ENCODE measurements at regions not wholly inside any gene's neighbourhood (a gene's known extent, or its start where the extent isn't known, plus 50 kb on each side); places are given as distances from the start of the nearest gene placed in this dataset.

DNA sequence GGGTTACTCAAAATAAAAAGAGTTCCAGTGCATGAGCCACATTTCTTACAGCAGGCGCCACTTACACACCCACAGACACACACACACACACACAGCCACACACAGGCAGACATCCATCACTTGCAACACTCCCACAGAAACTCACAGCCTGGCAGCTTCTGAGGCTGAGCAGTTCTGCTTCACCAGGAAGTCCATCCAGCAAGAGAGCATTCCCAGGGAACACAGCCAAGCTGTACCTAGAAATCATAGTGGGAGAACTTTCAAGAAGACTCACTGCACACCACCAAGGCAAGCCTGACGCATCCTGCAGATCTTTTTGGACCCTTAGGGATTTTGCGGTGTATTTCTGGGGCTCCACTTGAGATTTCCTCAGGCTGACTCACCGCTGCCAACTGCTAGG, 140.9 kb upstream of the WSB1 start:
- no peaks in the 10 kb centered on the region for H3K9me1 ChIP-seq (ENCODE audit: control insufficient read depth, extremely low read depth, insufficient read depth, low read length)
- no peaks in the 10 kb centered on the region for H3K4me1 ChIP-seq (ENCODE audit: control insufficient read depth, extremely low read depth, insufficient read depth, low read length)
- H3K27ac ChIP-seq (ENCODE audit: control insufficient read depth, insufficient read depth, low read length) = no peak overlapping the region
- H3K9ac ChIP-seq (ENCODE audit: control insufficient read depth, extremely low read depth, insufficient read depth, low read length) = no peak overlapping the region
- peaks cover 2% of the 10 kb centered on the region for H3K9me3 ChIP-seq (ENCODE audit: control insufficient read depth, low read depth, low read length)
- no peak overlapping the region for H3K4me2 ChIP-seq (ENCODE audit: control insufficient read depth, extremely low read depth, insufficient read depth, low read depth, low read length)
- no peaks in the 10 kb centered on the region for H3K79me2 ChIP-seq (ENCODE audit: control insufficient read depth, insufficient read depth, low read length)
- FAIRE-seq (no peak), DNase-seq (ENCODE audit: low read depth, low spot score) (no peak)
- TF ChIP-seq EZH2 (IDR thresholded peaks at IDR 0.05; ENCODE audit: low read length) = no peak
- TF ChIP-seq, protein P1, sequence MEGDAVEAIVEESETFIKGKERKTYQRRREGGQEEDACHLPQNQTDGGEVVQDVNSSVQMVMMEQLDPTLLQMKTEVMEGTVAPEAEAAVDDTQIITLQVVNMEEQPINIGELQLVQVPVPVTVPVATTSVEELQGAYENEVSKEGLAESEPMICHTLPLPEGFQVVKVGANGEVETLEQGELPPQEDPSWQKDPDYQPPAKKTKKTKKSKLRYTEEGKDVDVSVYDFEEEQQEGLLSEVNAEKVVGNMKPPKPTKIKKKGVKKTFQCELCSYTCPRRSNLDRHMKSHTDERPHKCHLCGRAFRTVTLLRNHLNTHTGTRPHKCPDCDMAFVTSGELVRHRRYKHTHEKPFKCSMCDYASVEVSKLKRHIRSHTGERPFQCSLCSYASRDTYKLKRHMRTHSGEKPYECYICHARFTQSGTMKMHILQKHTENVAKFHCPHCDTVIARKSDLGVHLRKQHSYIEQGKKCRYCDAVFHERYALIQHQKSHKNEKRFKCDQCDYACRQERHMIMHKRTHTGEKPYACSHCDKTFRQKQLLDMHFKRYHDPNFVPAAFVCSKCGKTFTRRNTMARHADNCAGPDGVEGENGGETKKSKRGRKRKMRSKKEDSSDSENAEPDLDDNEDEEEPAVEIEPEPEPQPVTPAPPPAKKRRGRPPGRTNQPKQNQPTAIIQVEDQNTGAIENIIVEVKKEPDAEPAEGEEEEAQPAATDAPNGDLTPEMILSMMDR (optimal IDR thresholded peaks at IDR 0.05 in 1 of 3, IDR thresholded peaks at IDR 0.05 in 1 of 3, conservative IDR thresholded peaks at IDR 0.05 in 1 of 3; ENCODE audit: extremely low read depth in 1 of 3, insufficient read depth in 2 of 3, low read length in 3 of 3) = no peak
- H2AFZ ChIP-seq (ENCODE audit: control insufficient read depth, low read length) = no peak overlapping the region
- dilution Hi-C loops (cut with MboI; ENCODE audit: extremely low pct_ligation_motif_present, low sequenced_read_pairs) = no loop called here
- no peak overlapping the region for H3K4me3 ChIP-seq (ENCODE audit: control insufficient read depth in 2 of 3, extremely low read depth in 1 of 3, insufficient read depth in 2 of 3, low read depth in 1 of 3, low read length in 3 of 3)
- H3K36me3 ChIP-seq (ENCODE audit: control insufficient read depth in 2 of 2, extremely low read depth in 1 of 2, insufficient read depth in 2 of 2, low read length in 2 of 2) = no peaks in the 10 kb centered on the region
- no peaks in the 10 kb centered on the region for H3K27me3 ChIP-seq (ENCODE audit: control insufficient read depth, extremely low read depth, insufficient read depth, low read length)
- H4K20me1 ChIP-seq (ENCODE audit: control insufficient read depth, extremely low read depth, insufficient read depth, low read length) = no peaks in the 10 kb centered on the region

DNA sequence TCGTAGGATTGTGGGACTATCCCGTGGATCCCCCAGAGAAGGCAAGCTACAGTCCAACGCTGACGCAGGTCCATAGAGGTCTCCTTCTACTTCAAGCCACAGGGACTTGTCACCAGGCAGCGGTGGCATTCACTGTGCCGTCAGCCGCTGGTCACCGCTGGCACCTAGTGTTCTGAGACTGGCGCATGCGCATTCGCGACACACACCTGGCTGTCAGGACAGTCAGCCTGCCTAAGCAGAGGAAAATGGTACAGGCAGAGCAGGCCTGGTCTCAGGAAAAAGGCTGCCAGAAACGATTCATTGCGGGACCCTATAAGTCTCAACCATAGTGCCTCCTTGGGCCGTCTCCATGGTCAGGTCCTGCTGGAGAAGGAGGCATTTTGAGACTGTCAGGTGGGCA, 138.0 kb upstream of the WSB1 start:
- H3K4me3 ChIP-seq (ENCODE audit: control insufficient read depth in 2 of 3, extremely low read depth in 1 of 3, insufficient read depth in 2 of 3, low read depth in 1 of 3, low read length in 3 of 3) = no peak overlapping the region
- H3K9ac ChIP-seq (ENCODE audit: control insufficient read depth, extremely low read depth, insufficient read depth, low read length) = no peak overlapping the region
- no peaks in the 10 kb centered on the region for H3K27me3 ChIP-seq (ENCODE audit: control insufficient read depth, extremely low read depth, insufficient read depth, low read length)
- no peak overlapping the region for H3K4me2 ChIP-seq (ENCODE audit: control insufficient read depth, extremely low read depth, insufficient read depth, low read depth, low read length)
- no peak overlapping the region for H2AFZ ChIP-seq (ENCODE audit: control insufficient read depth, low read length)
- no peaks in the 10 kb centered on the region for H3K4me1 ChIP-seq (ENCODE audit: control insufficient read depth, extremely low read depth, insufficient read depth, low read length)
- H4K20me1 ChIP-seq (ENCODE audit: control insufficient read depth, extremely low read depth, insufficient read depth, low read length) = no peaks in the 10 kb centered on the region
- H3K36me3 ChIP-seq (ENCODE audit: control insufficient read depth in 2 of 2, extremely low read depth in 1 of 2, insufficient read depth in 2 of 2, low read length in 2 of 2) = no peaks in the 10 kb centered on the region
- peaks cover 4% of the 10 kb centered on the region for H3K9me3 ChIP-seq (ENCODE audit: control insufficient read depth, low read depth, low read length)
- no peak for DNase-seq (ENCODE audit: low read depth, low spot score)
- no peak overlapping the region for H3K27ac ChIP-seq (ENCODE audit: control insufficient read depth, insufficient read depth, low read length)
- no peak for FAIRE-seq
- no peak for TF ChIP-seq EZH2 (IDR thresholded peaks at IDR 0.05; ENCODE audit: low read length)
- TF ChIP-seq, protein P1 (optimal IDR thresholded peaks at IDR 0.05 in 1 of 3, IDR thresholded peaks at IDR 0.05 in 1 of 3, conservative IDR thresholded peaks at IDR 0.05 in 1 of 3; ENCODE audit: extremely low read depth in 1 of 3, insufficient read depth in 2 of 3, low read length in 3 of 3) = no peak
- H3K79me2 ChIP-seq (ENCODE audit: control insufficient read depth, insufficient read depth, low read length) = no peaks in the 10 kb centered on the region
- dilution Hi-C loops (cut with MboI; ENCODE audit: extremely low pct_ligation_motif_present, low sequenced_read_pairs) = no loop called here
- H3K9me1 ChIP-seq (ENCODE audit: control insufficient read depth, extremely low read depth, insufficient read depth, low read length) = no peaks in the 10 kb centered on the region

Measured in keratinocyte (primary cell).